ENCODE measurements at regions not wholly inside any gene's neighbourhood (a gene's known extent, or its start where the extent isn't known, plus 50 kb on each side); places are given as distances from the start of the nearest gene placed in this dataset.

GRCh38 chr15:68528626-68529290, 50.0 kb upstream of the CORO2B start:
- intact Hi-C loops (cut with DNase I; ENCODE audit: low total_unique reads), result no loop called here
- H3K4me1 ChIP-seq, result peaks cover 0 to 17% (median 4%) of the 10 kb centered on the region in 4 donors
- H3K9me3 ChIP-seq, result peaks cover 0 to 9% (median 3%) of the 10 kb centered on the region in 3 donors
- DNase-seq, result no peak
- no peak overlapping the region for H3K27ac ChIP-seq
- no peak overlapping the region for H3K4me3 ChIP-seq
- no peaks in the 10 kb centered on the region for H3K27me3 ChIP-seq
- TF ChIP-seq, protein P1, sequence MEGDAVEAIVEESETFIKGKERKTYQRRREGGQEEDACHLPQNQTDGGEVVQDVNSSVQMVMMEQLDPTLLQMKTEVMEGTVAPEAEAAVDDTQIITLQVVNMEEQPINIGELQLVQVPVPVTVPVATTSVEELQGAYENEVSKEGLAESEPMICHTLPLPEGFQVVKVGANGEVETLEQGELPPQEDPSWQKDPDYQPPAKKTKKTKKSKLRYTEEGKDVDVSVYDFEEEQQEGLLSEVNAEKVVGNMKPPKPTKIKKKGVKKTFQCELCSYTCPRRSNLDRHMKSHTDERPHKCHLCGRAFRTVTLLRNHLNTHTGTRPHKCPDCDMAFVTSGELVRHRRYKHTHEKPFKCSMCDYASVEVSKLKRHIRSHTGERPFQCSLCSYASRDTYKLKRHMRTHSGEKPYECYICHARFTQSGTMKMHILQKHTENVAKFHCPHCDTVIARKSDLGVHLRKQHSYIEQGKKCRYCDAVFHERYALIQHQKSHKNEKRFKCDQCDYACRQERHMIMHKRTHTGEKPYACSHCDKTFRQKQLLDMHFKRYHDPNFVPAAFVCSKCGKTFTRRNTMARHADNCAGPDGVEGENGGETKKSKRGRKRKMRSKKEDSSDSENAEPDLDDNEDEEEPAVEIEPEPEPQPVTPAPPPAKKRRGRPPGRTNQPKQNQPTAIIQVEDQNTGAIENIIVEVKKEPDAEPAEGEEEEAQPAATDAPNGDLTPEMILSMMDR (IDR thresholded peaks at IDR 0.05), result no peak
- H3K36me3 ChIP-seq, result no peaks in the 10 kb centered on the region
